Hypothalamus (tissue), 51 donors: ENCODE measurements at regions not wholly inside any gene's neighbourhood (a gene's known extent, or its start where the extent isn't known, plus 50 kb on each side); places are given as distances from the start of the nearest gene placed in this dataset.
"Not testable (repeated sequence)": the region's sequence is repeated elsewhere in the genome, so short reads cannot be mapped to it uniquely, and the experiment has no call there.

Experiments used
- DNase-seq, 51 donors: peaks; one replicate each; lab custom pipeline; 2025; lab: John Stamatoyannopoulos, UW

- DNase-seq: no peak
These were observed 1195.3 kb upstream of the SEMA6A start for GRCh38 chr5:117769877-117770276.

DNA sequence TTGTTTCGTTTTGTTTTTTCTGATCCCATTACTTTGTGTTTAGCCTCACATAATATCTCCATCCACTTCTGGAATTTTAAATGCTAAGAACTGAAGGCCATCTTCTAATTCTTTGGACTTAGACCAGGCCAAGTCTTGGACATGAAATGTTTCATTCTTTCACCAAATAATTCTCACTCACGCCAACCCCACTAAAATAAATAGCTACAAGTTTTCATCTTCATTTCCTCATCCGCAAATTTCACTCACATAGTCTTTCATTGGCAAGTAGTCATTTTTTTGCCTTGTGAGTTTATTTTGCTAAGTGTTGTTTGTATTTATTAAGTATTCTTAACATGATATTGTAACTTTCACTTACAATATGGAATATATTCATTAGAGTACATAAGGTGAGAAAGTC is 1188.6 kb upstream of the SEMA6A start:
- DNase-seq: no peak

GRCh38 chr5:117761186-117761585 is 1186.6 kb upstream of the SEMA6A start:
- DNase-seq: no peak

- DNase-seq: no peak
These were observed 1185.4 kb upstream of the SEMA6A start for GRCh38 chr5:117759849-117760499.

GRCh38 chr5:117752403-117752802 is 1177.8 kb upstream of the SEMA6A start:
- DNase-seq: no peak

DNA sequence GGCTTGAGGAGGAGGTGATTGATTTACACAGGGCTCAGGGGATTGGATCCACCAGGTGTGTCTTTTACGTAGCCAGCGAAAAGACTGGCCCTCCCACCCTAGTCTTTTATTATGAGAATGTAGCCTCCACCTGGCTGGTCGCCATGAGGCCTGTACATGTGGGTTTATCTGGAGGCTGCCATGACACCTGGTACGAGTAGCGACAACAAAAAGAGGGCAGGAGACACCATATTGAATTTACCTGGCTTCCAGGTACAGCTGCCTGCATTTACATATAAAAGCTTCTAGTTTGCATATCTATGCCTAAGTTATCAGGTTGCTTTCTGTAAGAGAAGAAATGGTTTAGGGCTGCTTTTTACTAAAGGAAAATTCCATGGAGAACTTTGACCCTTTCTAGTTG is 1173.7 kb upstream of the SEMA6A start:
- DNase-seq: no peak

GRCh38 chr5:117743337-117743736 is 1168.7 kb upstream of the SEMA6A start:
- no peak for DNase-seq

- no peak for DNase-seq
These were observed 1167.1 kb upstream of the SEMA6A start for GRCh38 chr5:117741655-117742206.

- DNase-seq: no peak
These were observed 1165.6 kb upstream of the SEMA6A start for GRCh38 chr5:117740268-117740667.

GRCh38 chr5:117738571-117738970 is 1163.9 kb upstream of the SEMA6A start:
- no peak for DNase-seq

DNA sequence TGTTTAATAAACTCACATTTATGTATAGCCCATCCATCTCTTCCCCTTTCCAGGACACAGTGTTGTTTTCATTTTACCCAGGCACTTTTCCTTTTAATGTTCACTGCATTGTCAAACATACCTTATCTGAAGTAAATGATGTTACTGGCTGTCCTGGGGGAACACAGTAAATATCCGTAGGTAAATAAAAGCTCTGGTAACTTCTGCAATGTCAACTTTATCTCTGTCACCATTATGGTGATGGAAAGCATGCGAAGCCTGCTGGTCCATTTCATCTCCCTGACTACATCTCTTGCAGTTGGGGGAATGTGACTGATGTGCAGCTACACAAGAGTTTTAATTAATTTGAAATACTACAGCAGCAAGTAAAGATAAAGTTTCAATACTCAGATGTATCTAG is 1162.1 kb upstream of the SEMA6A start:
- DNase-seq: no peak

DNA sequence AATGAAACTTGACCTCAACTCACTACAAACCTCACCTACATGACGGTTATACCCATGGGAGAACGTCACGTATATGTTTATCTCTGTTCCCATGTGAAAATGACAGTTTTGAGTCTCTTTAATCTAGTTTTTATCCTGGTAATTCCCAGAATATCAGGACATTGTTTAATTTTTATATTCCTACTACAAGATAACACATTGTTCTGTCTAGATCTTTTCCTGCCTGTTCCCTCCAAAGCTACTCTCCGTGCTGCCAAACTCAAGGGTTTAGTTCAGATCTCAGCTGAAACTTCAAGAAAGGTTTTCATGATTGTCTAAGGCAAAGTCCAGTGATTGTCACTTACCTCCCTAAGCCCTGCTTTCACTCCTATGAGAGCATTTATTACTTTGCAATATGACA is 1159.4 kb upstream of the SEMA6A start:
- no peak for DNase-seq

DNA sequence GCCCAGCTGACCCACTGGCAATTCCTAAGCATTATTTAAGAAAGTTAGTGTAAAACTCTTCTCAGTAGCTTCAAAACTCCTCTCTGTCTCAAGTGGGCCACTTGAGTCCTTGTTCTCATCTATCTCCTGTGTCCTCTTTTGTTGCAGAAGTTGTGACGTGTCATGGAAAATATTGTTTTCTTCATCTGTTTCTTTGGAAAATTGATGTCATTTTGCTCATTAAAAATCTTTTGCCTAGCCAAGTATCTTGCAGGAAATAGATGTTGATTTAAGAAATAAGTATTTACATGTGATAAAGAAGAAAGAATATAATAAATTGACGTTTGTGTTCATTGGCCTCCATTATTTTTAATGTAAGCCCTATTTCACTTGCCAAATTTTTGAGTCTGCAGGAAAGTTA is 1158.4 kb upstream of the SEMA6A start:
- no peak for DNase-seq

GRCh38 chr5:117732264-117732663 is 1157.6 kb upstream of the SEMA6A start:
- no peak for DNase-seq

DNA sequence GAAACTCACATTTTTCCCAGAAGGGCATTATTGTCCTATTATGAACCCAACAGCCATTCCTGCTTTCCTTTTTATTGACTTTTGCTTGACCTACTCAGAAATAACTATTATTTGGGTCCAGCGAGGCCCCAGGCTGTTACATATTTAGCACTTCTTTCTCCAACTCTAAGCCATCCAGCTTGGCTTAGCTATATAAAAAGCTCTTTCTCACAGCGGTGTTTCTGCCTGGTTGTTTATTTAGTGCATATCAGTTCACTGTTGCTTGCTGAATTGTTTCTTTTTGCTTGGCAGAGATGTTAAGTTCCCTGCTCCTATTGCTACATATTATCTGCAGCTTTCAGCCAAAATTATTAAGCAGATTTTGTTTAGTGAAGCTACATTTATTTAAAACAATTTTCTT is 1156.8 kb upstream of the SEMA6A start:
- DNase-seq: no peak

DNA sequence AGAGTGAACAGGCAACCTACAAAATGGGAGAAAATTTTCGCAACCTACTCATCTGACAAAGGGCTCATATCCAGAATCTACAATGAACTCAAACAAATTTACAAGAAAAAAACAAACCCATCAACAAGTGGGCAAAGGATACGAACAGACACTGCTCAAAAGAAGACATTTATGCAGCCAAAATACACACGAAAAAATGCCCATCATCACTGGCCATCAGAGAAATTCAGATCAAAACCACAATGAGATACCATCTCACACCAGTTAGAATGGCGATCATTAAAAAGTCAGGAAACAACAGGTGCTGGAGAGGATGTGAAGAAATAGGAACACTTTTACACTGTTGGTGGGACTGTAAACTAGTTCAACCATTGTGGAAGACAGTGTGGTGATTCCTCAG is 1146.2 kb upstream of the SEMA6A start:
- not testable (repeated sequence) for DNase-seq

DNA sequence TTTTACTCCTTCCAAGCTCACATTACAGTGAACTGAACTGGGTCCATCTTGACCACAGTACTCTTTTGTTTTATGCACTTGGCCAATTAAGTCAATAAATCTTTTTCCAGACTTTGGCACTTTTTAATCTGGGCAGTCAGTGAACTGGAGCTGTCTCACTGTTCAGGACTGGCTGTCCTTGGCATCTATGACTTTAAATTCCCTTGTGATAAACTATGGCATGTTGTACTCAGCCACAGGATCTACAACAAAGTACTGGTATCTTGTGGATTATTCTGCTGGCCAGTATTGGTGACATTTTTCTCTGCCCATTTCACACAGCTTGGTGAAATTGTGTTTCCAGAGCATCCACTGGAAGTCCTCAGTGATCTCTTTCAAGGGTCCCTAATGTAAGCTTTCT is 1144.8 kb upstream of the SEMA6A start:
- DNase-seq: no peak

- no peak for DNase-seq
These were observed 1139.1 kb upstream of the SEMA6A start for GRCh38 chr5:117713585-117714198.

DNA sequence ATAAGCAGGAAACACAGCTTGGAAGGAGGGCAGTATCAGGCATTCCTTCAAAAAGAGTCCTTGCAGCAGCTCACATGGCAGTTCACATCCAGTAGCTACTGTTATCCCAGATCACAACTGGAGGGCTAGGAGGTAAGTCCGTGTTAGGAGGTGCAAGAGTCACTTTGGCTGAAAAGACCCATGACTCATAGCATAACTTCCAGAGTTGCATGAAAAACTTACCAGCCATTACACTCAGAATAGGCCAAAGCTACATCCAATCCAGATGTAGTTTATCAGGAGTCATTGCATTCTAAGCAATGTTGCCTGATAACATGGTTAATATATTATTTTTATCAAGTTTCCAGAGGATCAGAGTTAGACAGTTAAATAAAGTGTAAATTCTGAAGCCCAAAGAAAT is 1126.4 kb upstream of the SEMA6A start:
- no peak for DNase-seq

- DNase-seq: no peak
These were observed 1118.0 kb upstream of the SEMA6A start for GRCh38 chr5:117692606-117693005.

DNA sequence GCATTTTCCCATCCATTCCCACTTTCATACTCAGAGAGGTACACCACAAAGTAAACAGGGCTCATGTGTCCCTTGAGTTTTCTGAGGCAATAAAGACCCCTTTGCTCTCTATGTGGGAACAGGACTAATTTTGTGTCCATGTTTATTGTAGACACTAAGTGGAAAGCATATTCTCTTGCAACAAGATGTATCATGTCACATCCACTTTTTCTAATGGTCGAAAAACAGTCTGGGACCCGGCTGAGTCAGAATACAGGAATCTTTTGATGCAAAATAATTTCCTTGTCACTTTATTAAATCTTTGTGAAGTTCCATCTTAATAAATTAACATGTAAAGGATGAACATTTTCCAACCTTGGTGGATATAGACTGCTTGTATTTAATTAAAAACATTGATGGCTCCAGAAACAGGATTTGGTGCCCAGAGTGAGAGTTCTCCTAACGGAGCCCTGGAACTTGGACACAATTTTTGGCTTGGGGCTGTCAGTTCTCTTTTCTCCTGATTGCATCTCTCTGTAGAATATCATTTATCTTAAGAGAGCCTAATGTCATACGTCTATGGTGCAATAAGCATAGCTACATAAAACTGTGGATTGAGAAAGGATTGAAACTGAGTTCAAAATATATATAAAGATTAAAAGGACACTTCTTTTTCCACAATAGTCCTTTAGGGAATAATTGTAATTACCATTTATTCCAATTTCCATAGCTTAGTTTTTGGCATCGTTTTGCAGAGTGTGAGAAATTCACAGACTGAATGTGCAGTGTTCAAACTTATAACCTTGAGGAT is 1116.7 kb upstream of the SEMA6A start:
- DNase-seq: no peak

DNA sequence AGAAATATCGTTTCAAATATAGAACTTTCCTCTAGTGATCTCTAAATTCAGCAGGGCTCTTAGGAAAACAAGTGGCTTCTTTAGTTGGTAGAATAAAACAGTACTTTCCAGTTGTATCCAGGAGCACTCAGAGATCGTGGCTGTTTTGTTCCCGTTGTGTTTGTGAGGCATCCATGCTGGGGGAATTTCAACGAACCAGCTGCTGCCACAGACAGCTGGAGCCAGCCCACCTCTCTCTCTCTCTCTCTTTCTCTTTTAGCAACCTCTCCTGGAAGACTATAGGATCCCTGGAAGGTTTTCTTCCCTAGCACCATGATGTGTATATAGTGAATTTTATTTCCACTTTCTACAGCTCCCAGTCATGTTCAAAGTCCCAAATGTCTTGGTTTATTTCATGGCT is 1116.0 kb upstream of the SEMA6A start:
- DNase-seq: no peak
